Spinal cord (tissue), 9 donors: ENCODE measurements at regions not wholly inside any gene's neighbourhood (a gene's known extent, or its start where the extent isn't known, plus 50 kb on each side); places are given as distances from the start of the nearest gene placed in this dataset.

Source experiments
- DNase-seq, 6 donors: peaks; one replicate each; pipeline versions ENCODE4 v3.0.0 to v3.0.0-alpha.2; 2013 to 2015; ENCODE audit warnings: low spot score in 6 of 6, low read depth in 4 of 6
- H3K27ac ChIP-seq: one replicate; pipeline ENCODE4 v1.5.1; 2013; ENCODE audit warnings: low read depth, low read length, control low read depth
- H3K27me3 ChIP-seq: one replicate; pipeline ENCODE4 v1.6.1; 2013; ENCODE audit warnings: low read length; ENCODE audit not compliant: control insufficient read depth, insufficient read depth
- H3K36me3 ChIP-seq: one replicate; pipeline ENCODE4 v1.6.1; 2013; ENCODE audit warnings: low read length; ENCODE audit not compliant: control insufficient read depth, insufficient read depth
- H3K4me1 ChIP-seq: one replicate; pipeline ENCODE4 v1.6.1; 2013; ENCODE audit warnings: low read length; ENCODE audit not compliant: control insufficient read depth, insufficient read depth
- H3K4me3 ChIP-seq: one replicate; pipeline ENCODE4 v1.5.1; 2013; ENCODE audit warnings: low read depth, low read length, control low read depth
- H3K9me3 ChIP-seq: one replicate; pipeline ENCODE4 v1.6.1; 2013; ENCODE audit warnings: low read length; ENCODE audit not compliant: control insufficient read depth, insufficient read depth
- WGBS: methylation state at CpG from one replicate; pipeline ENCODE4 v1.1.5; 2013; ENCODE audit warnings: missing lambda C conversion rate; ENCODE audit not compliant: insufficient coverage; 5-methylcytosine and 5-hydroxymethylcytosine counted together
- donor health status: healthy.

DNA sequence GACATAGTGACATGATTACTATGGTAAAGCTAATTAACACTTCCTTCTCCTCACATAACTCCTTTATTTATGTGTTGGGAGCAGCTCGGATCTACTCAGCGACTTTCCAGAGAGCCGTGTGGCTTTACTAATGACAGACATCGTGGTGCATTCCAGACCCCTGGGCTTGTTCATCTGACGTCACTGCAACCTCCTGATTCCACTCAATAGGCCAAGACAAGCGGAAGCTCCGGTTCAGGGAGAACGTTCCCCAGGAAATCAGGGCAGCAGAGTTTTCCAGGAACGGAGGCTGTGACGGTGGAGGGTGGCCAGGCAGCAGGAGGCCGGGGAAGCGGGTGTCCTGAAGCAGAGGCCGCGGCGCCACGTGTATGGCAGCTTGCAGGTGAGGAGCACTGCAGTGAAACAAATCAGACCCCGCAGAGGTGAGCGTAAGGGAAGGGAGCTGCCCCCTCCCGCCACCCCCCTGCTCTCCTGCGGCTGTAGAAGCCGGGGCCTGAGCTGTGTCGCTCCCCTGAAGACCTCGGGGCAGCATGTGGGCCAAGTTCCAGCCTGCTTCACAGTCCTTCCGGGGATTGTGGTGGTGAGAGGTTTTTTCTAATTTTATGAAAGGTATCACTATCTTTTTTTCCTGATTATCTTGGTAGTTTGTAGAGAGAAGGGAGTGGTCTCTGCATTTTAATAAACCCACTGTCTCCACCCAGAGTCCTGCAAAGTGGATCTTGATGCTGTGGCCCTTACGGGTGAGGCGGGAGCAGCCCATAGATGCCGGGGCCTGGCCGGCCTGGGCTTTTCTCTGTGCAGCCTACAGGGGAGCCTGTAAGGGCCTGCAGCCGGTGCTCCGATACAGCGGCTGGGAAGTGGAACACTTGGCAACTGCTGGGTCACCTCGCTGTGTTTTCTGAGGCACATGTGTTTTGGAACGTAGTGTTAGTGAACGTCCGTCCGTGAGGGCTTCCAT lies 220.4 kb upstream of the IRX4 start:
- H3K9me3 ChIP-seq, result peaks cover 2% of the 10 kb centered on the region
- no peaks in the 10 kb centered on the region for H3K4me1 ChIP-seq
- 82% methylated on average over 23 of the region's 36 CpGs for WGBS
- H3K36me3 ChIP-seq, result no peaks in the 10 kb centered on the region
- DNase-seq, result peak in 1 of 6 donors; percentile 18
- H3K27me3 ChIP-seq, result no peaks in the 10 kb centered on the region
- no peak overlapping the region for H3K4me3 ChIP-seq
- no peak overlapping the region for H3K27ac ChIP-seq

DNA sequence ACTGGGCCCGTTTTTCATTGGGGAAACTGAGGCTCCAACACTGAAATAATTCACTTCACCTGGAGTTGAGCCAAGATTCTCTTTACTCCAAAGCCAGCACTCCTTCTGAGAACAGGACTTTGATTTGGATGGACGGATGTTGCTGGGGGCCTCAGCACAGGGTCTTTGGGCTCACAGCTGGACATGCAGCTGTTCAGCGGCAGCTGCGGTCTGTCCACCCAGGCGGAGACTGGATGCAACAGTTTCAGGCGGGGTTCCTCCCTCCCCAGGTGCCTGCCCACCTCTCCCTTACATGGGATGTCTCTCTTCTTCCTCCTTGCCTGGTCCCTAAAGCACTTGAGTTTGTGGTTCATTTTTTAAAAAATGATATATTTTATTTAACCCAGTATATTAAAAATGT lies 219.0 kb upstream of the IRX4 start:
- Histone ChIP-seq H3K27me3 (no peaks in the 10 kb centered on the region), H3K4me1 (no peaks in the 10 kb centered on the region), H3K27ac (no peak overlapping the region), H3K4me3 (no peak overlapping the region), H3K9me3 (peaks cover 2% of the 10 kb centered on the region), H3K36me3 (no peaks in the 10 kb centered on the region)
- 78% methylated on average over 4 of the region's 6 CpGs for WGBS
- DNase-seq, result no peak

DNA sequence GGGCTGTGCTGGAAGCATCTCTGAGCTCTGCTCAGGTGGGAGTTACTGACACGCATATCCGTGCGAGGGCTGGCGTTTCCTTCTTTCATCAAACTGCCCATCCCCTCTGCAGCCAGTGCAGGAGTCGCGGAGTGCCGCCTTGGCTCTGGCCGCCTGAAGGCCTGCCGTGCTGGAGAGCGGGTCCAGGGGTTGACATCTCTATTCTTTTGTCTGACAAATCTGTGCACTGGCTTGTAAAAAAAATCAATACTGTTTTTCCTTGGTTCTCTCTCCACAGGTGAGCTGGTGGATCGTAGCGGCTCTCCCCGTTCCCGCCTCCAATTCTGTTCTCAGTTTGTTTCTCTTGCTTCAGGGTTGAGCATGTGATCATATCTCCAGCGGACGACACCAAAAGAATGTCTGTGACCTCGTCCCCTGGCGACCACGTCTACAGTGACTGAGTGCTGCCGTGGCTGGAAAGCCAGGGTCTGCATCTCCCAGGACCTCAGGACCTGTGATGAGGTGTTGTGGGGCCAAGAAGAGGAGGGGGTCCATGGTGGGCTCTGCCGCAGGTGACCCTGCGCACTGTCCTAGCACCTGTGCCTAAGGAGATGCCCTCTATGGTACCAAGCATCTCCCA lies 214.3 kb upstream of the IRX4 start:
- no peaks in the 10 kb centered on the region for H3K4me1 ChIP-seq
- no peak overlapping the region for H3K4me3 ChIP-seq
- DNase-seq, result no peak
- H3K27me3 ChIP-seq, result peaks cover under 1% of the 10 kb centered on the region
- H3K36me3 ChIP-seq, result no peaks in the 10 kb centered on the region
- no peak overlapping the region for H3K27ac ChIP-seq
- no peaks in the 10 kb centered on the region for H3K9me3 ChIP-seq
- WGBS, result 71% methylated on average over 22 of the region's 22 CpGs

DNA sequence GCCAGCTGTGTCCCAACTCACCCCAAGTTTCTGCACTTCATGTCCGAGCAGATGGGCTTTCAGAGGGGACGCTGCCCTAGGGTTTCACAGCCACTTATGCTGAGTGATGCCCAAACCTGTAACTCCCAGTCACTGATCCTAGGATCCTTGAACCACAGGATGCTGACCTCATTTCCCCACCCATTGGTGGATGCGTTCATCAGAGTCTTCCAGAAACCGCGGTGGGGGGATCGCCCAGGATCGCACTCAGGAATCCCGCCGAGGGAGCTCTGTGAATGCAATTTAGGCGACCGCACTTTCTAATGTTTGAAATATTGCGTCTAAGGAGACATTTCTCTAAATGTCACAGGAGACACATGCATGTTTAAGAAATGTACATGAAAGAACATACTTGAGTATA lies 212.3 kb upstream of the IRX4 start:
- 97% methylated on average over 12 of the region's 12 CpGs for WGBS
- Histone ChIP-seq H3K27ac (no peak overlapping the region), H3K9me3 (no peaks in the 10 kb centered on the region)

DNA sequence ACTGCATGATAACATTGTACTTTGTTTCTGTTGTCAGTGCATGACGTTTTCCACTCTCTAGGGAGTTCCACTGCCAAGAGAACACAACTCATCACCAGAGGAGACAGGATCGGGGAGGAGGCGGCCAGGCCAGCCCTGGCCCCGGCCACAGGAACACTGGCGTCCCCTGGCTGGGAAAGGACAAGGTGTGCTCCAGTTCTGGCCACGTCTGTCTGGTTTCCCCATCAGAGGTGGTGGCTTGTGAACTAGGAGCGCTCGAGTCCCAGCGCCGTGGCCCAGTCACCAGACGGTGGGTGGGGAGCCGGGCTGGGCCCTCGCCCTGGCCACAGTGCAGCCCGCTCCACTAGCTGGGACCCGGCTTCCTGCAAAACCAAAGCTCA lies 211.9 kb upstream of the IRX4 start:
- Histone ChIP-seq H3K4me3 (no peak overlapping the region), H3K4me1 (no peaks in the 10 kb centered on the region), H3K36me3 (no peaks in the 10 kb centered on the region), H3K27ac (no peak overlapping the region), H3K27me3 (peaks cover 2% of the 10 kb centered on the region), H3K9me3 (no peaks in the 10 kb centered on the region)
- DNase-seq, result no peak
- 94% methylated on average over 14 of the region's 15 CpGs for WGBS

More for the DNA sequence above, 212.3 kb upstream of the IRX4 start:
- peaks cover 2% of the 10 kb centered on the region for H3K27me3 ChIP-seq
- DNase-seq, result no peak
- H3K36me3 ChIP-seq, result no peaks in the 10 kb centered on the region
- H3K4me1 ChIP-seq, result no peaks in the 10 kb centered on the region
- no peak overlapping the region for H3K4me3 ChIP-seq

DNA sequence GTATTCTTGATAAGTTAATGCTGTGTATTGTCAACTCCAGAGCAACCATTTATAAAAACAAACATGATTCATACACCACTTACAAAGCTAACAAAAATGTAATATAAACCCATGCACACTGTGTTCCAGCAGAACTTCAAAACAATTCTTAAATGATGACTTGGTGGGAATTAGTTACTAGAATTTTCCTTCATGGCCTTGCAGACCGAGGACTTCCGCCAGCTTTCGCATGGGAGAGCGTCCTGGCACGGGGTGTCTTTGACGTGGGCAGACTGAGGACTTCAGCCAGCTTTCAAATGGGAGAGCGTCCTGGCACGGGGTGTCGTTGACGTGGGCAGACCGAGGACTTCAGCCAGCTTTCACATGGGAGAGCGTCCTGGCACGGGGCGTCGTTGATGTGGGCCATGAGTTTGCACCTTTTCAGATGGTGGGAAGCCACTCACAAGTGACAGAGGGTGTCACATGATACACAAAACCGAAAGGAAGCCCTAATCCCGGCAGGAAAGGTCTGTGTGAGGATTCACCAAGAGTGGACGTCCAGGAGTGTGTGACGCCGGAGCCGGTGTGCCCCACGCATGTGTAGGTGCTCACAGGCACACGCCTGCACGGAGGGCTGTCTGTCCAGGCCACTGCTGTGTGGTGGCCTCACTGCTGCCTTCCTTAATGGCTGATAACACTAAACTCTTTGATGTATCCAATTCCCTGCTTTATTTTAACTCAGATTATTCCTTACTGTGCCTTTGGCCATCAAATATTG lies 211.3 kb upstream of the IRX4 start:
- Histone ChIP-seq H3K27me3 (peaks cover 2% of the 10 kb centered on the region), H3K9me3 (no peaks in the 10 kb centered on the region), H3K4me3 (no peak overlapping the region), H3K27ac (no peak overlapping the region), H3K36me3 (no peaks in the 10 kb centered on the region), H3K4me1 (no peaks in the 10 kb centered on the region)
- no peak for DNase-seq
- WGBS, result 95% methylated on average over 24 of the region's 24 CpGs

DNA sequence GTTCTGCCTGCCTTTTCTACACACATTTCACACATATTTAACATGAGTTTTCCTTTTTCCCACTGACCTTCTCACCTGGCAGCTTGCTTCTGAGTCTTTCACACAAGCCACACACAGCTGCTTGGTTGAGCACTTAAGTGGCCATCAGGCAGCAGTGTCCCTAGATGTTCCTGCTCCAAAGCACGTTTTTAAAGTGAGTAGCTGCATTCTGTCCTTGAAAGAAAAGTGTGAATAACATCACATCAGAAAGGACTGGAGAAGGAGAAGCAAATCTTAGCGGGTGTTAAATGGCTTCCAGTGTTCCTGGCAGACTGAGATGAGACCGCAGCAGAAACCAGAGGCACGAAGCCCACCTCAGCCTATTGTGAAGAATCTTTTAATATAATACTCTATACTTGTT lies 209.2 kb upstream of the IRX4 start:
- Histone ChIP-seq H3K4me1 (no peaks in the 10 kb centered on the region), H3K27ac (no peak overlapping the region), H3K9me3 (no peaks in the 10 kb centered on the region), H3K36me3 (no peaks in the 10 kb centered on the region), H3K4me3 (no peak overlapping the region), H3K27me3 (peaks cover 2% of the 10 kb centered on the region)
- peak in 2 of 6 donors; percentile 14 to 18 for DNase-seq
- WGBS, result no CpG with 5 or more reads among the region's 4 CpGs

DNA sequence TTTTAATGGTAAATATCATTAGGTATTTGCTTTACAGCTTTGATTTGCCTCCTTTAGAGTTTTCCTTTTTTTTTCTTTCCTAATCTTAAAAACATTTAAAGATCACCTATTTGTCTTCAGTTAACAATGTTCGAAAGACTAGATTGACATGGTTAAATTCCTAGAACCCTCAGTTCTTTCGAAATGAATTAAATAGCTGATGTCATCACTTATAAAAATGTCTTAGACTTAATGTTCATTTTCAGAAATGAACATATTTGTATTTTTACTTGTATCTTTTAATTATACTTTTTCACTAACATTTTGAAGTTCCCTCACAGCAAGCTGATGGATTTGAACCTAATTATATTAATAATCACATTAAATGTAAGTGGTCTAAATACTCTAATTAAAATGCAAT lies 205.3 kb upstream of the IRX4 start:
- no peak overlapping the region for H3K4me3 ChIP-seq
- no peak overlapping the region for H3K27ac ChIP-seq
- H3K9me3 ChIP-seq, result no peaks in the 10 kb centered on the region
- H3K27me3 ChIP-seq, result peaks cover 2% of the 10 kb centered on the region
- no CpG with 5 or more reads among the region's 2 CpGs for WGBS
- H3K4me1 ChIP-seq, result no peaks in the 10 kb centered on the region
- H3K36me3 ChIP-seq, result no peaks in the 10 kb centered on the region
- no peak for DNase-seq

DNA sequence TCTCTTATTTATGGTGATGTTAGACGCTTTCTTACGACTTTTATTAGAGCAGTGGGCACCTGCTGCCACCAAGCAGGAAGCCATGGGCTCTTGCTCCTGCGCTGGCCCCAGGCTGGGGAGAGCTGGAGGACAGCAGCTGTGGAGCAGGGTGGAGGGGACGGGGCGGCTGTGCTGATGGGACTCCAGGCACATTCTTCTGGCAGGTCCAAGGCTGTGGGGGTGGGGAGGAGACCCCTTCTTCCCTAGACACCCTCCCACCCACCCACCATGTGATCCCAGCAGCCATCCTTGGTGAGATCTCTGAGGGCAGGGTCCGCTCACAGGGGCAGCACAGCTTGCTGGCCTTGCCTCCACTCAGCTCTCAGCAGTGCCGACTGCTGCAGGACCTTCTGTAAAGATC lies 192.6 kb upstream of the IRX4 start:
- H3K27ac ChIP-seq, result no peak overlapping the region
- H3K9me3 ChIP-seq, result no peaks in the 10 kb centered on the region
- no peak overlapping the region for H3K4me3 ChIP-seq
- no peak for DNase-seq
- no peaks in the 10 kb centered on the region for H3K36me3 ChIP-seq
- WGBS, result 93% methylated on average over 5 of the region's 7 CpGs
- no peaks in the 10 kb centered on the region for H3K4me1 ChIP-seq
- H3K27me3 ChIP-seq, result no peaks in the 10 kb centered on the region
